Esophagus squamous epithelium (tissue), 4 donors: ENCODE measurements at regions not wholly inside any gene's neighbourhood (a gene's known extent, or its start where the extent isn't known, plus 50 kb on each side); places are given as distances from the start of the nearest gene placed in this dataset.

Experiments used
- CTCF ChIP-seq, 6 experiments: fragments of 450-650 bp in 4 of 6; fragments of 200-600 bp in 2 of 6; sonication (generic) in 2 of 6; IDR thresholded peaks; one replicate each; pipeline ENCODE4 v1.5.1; 2016 to 2019; ENCODE audit warnings: antibody characterized with exemption in 6 of 6, mild to moderate bottlenecking in 4 of 6, moderate library complexity in 4 of 6
- POLR2A ChIP-seq, 4 donors: fragments of 450-650 bp; IDR thresholded peaks; one replicate each; pipeline ENCODE4 v1.6.1; 2017; ENCODE audit warnings: antibody characterized with exemption in 4 of 4, mild to moderate bottlenecking in 4 of 4, moderate library complexity in 3 of 4

- TF ChIP-seq CTCF (IDR thresholded peaks at IDR 0.05) = no peak
- no peak for TF ChIP-seq POLR2A (IDR thresholded peaks at IDR 0.05)
Measured at GRCh38 chr3:153295901-153296300, 133.9 kb downstream of the RAP2B start.
